ENCODE measurements at regions not wholly inside any gene's neighbourhood (a gene's known extent, or its start where the extent isn't known, plus 50 kb on each side); places are given as distances from the start of the nearest gene placed in this dataset.

DNA sequence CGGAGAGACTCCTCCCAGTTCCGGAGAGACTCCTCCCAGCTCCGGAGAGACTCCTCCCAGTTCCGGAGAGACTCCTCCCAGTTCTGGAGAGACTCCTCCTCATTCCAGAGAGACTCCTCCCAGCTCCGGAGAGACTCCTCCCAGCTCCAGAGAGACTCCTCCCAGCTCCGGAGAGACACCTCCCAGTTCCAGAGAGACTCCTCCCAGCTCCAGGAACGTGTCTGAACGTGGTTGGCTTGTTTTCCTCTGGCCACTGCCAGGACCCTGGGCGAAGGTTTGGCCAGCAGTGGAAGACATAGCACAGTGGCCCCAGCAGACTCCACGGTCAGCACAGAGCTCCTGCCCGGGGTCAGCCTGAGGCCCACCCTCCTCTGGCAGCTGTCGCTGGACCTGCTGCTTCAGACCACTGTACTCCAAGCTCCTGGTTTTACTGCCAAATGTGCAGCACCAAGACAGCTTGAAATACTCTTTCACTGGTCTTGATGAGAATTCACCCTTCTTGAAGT, 122.3 kb upstream of the AFDN start:
- intact Hi-C loops (cut with micrococcal nuclease) = no loop called here
- no peaks in the 10 kb centered on the region for H3K27me3 ChIP-seq (ENCODE audit: low read depth)
- H3K36me3 ChIP-seq = no peaks in the 10 kb centered on the region
- H3K4me3 ChIP-seq = no peak overlapping the region
- H3K9me3 ChIP-seq (replicated peaks) = no peaks in the 10 kb centered on the region
- TF ChIP-seq, protein P1, sequence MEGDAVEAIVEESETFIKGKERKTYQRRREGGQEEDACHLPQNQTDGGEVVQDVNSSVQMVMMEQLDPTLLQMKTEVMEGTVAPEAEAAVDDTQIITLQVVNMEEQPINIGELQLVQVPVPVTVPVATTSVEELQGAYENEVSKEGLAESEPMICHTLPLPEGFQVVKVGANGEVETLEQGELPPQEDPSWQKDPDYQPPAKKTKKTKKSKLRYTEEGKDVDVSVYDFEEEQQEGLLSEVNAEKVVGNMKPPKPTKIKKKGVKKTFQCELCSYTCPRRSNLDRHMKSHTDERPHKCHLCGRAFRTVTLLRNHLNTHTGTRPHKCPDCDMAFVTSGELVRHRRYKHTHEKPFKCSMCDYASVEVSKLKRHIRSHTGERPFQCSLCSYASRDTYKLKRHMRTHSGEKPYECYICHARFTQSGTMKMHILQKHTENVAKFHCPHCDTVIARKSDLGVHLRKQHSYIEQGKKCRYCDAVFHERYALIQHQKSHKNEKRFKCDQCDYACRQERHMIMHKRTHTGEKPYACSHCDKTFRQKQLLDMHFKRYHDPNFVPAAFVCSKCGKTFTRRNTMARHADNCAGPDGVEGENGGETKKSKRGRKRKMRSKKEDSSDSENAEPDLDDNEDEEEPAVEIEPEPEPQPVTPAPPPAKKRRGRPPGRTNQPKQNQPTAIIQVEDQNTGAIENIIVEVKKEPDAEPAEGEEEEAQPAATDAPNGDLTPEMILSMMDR (IDR thresholded peaks at IDR 0.05; ENCODE audit: borderline replicate concordance) = no peak
- DNase-seq = no peak
- H3K27ac ChIP-seq (replicated peaks) = no peak overlapping the region
- H3K4me1 ChIP-seq = peaks cover 20% of the 10 kb centered on the region

DNA sequence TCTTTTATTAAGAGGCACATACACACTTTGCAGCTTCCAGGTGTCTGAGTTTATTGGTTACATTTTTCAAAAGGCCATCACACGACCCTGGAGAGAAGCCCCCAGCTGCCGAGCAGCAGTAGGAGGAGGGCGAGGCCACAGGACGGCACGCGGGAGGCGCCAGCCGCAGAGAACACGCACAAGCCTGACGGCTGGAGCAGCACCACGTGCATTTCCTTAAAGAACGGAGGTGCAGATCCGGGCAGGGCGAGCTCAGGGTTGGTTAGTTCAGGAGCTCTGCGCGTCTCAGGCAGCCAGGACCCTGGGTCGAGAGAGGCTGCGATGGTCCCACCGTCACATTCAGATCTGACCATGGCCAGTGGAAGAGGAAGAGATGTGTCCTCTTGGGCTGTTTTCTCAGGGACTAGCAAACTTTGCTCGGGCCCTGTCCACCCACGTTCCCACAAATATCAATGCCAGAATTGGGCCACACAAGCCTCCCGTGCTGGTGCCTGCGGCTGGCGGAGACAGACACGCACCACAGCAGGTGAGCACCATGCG, 121.4 kb upstream of the AFDN start:
- intact Hi-C loops (cut with micrococcal nuclease) = no loop called here
- Histone ChIP-seq H3K9me3 (replicated peaks) (no peaks in the 10 kb centered on the region), H3K27me3 (ENCODE audit: low read depth) (no peaks in the 10 kb centered on the region), H3K4me3 (no peak overlapping the region), H3K4me1 (peaks cover 12% of the 10 kb centered on the region), H3K27ac (replicated peaks) (no peak overlapping the region), H3K36me3 (no peaks in the 10 kb centered on the region)
- DNase-seq = no peak
- TF ChIP-seq, protein P1 (IDR thresholded peaks at IDR 0.05; ENCODE audit: borderline replicate concordance) = no peak

DNA sequence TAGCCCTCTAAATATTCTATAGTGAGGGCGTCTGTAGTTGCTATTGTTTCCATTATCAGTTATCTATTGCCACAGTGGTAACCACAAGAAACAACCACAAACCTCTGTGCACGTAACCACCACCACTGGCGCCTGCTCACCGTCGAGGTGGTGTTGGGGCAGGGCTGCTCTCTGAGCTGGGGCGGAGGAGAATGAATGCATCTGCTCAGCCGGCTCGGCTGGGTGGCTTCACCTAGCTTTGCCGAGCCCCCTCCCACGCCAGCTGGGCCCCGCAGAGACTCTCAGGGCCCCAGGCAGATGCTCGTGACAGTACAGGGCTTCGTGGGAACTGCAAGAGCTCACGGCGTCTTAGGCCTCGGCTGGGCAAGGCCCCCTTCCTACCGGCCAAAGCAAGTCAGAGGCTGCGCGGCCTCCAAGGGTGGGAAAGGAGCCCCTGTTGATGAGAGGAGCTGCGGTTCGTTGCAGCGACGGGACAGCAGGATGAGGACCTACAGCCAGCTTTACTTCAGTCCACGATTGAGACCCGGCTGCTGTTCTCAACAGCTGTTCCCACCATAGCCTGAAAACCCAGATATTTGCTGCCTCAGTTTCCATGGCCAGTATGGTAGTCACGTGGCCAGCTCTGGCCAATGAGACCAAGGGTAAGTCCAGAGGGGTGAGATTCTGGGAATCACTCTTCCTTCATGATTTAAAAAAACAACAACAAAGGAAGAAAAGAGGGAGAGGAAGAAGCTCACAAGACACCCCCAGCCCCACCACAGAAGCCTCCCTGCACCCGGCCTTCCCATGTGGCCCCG, 120.2 kb upstream of the AFDN start:
- intact Hi-C loops (cut with micrococcal nuclease) = no loop called here
- Histone ChIP-seq H3K4me1 (peaks cover 8% of the 10 kb centered on the region), H3K9me3 (replicated peaks) (no peaks in the 10 kb centered on the region), H3K36me3 (no peaks in the 10 kb centered on the region), H3K27ac (replicated peaks) (no peak overlapping the region), H3K27me3 (ENCODE audit: low read depth) (no peaks in the 10 kb centered on the region), H3K4me3 (no peak overlapping the region)
- DNase-seq = no peak
- TF ChIP-seq, protein P1 (IDR thresholded peaks at IDR 0.05; ENCODE audit: borderline replicate concordance) = no peak

DNA sequence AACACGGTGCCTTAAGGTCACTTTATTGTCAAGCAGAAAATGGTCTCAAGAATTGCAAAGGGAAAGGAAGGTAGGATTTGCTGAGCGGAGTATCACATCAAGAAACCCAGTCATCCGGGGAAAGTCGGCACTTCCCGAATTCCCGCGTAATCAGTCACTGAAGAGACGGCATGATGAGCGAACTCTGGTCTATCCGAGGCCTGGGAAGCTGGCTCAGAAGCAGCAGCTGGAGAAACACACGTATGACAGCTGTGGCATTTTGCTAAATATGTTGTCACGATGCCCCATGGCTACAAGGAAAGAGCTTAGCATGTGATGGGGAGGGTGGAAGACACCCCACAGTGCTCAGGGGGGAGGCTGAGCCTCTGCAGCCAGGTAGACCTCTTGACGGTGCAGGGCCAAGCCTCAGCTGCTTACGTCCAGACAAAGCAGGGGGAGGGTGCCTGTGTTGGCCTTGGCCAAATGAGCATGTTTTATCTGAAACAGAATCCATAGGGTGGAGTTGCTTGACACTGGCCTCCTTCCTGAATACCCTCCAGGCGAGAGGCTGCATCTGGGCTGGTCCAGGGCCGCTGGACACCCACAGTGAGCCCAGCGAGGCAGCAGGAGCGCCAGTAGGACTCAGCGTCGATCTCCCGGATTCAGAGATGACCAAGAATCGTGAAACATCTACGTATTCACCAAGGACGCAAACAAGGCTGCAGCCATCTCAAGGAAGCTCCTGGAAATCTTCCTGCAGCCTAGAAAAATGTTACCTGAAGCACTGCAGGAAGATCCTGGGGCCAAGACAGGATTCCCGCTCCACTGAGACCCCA, 118.8 kb upstream of the AFDN start:
- Histone ChIP-seq H3K36me3 (no peaks in the 10 kb centered on the region), H3K4me3 (no peak overlapping the region), H3K27ac (replicated peaks) (no peak overlapping the region), H3K9me3 (replicated peaks) (no peaks in the 10 kb centered on the region), H3K4me1 (peaks cover 8% of the 10 kb centered on the region), H3K27me3 (ENCODE audit: low read depth) (no peaks in the 10 kb centered on the region)
- TF ChIP-seq, protein P1 (IDR thresholded peaks at IDR 0.05; ENCODE audit: borderline replicate concordance) = no peak
- no peak for DNase-seq
- intact Hi-C loops (cut with micrococcal nuclease) = no loop called here

DNA sequence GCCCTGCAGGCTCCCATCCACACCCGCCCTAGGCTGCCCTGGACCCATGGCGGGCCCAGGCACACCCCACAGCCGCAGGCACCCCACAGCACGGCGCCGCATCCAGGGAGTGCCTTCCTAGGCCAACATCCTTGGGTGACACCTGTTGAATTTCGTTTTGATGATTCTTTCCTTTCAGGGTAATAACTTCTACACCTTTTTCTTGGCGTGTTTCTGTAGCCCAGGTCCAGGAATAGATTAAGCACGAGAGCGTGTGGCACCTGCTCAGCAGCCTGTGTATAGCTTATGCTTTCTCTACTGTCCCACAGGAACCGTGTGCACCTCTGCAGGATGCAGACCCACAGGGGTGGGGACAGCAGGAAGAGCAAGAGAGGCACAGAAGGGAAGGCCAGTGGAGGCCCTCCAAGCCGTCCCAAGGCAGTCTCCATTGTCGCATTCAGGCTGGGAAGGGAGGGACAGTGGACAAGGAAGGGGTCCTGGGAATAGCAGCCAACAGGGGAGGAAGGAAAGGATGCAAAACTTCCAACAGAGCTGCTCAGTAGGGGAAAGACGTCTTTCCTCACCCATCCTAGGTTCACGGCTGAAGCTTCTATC, 118.1 kb upstream of the AFDN start:
- no peak overlapping the region for H3K4me3 ChIP-seq
- H3K27me3 ChIP-seq (ENCODE audit: low read depth) = no peaks in the 10 kb centered on the region
- intact Hi-C loops (cut with micrococcal nuclease) = no loop called here
- TF ChIP-seq, protein P1 (IDR thresholded peaks at IDR 0.05; ENCODE audit: borderline replicate concordance) = no peak
- H3K4me1 ChIP-seq = peaks cover 8% of the 10 kb centered on the region
- DNase-seq = no peak
- no peaks in the 10 kb centered on the region for H3K9me3 ChIP-seq (replicated peaks)
- no peak overlapping the region for H3K27ac ChIP-seq (replicated peaks)
- H3K36me3 ChIP-seq = no peaks in the 10 kb centered on the region

Measured in left ventricle myocardium inferior (tissue), 1 donor.